ENCODE measurements at regions not wholly inside any gene's neighbourhood (a gene's known extent, or its start where the extent isn't known, plus 50 kb on each side); places are given as distances from the start of the nearest gene placed in this dataset.

GRCh38 chr9:13606586-13606985, 327.1 kb upstream of the MPDZ start (continued):
- TF ChIP-seq REST (IDR thresholded peaks at IDR 0.05; ENCODE audit: unreplicated experiment): no peak
- no peak for TF ChIP-seq NANOG (IDR thresholded peaks at IDR 0.05; ENCODE audit: borderline replicate concordance)
- no peak for TF ChIP-seq CTCF (conservative IDR thresholded peaks at IDR 0.05; ENCODE audit: low read depth in 2 of 2)

- TF ChIP-seq ETS1 (IDR thresholded peaks at IDR 0.05): no peak
- no peak for TF ChIP-seq ZNF462 (CRISPR knock-in tag; IDR thresholded peaks at IDR 0.05)
- no peak for TF ChIP-seq EZH2 (IDR thresholded peaks at IDR 0.05; ENCODE audit: low read depth, unreplicated experiment)
- no peak for TF ChIP-seq NANOG (IDR thresholded peaks at IDR 0.05; ENCODE audit: borderline replicate concordance)
- no peak for TF ChIP-seq POLR2AphosphoS5 (IDR thresholded peaks at IDR 0.05; ENCODE audit: low read depth)
- no peak for TF ChIP-seq CTCF (conservative IDR thresholded peaks at IDR 0.05; ENCODE audit: low read depth in 2 of 2)
- TF ChIP-seq CREB1 (CRISPR knock-in tag; IDR thresholded peaks at IDR 0.05; ENCODE audit: low read depth): no peak
- Histone ChIP-seq H3K9me2 (ENCODE audit: insufficient read depth) (no peaks in the 10 kb centered on the region), H3F3A (replicated peaks; ENCODE audit: low read depth) (no peaks in the 10 kb centered on the region), H3K4me1 (ENCODE audit: insufficient read depth) (peaks cover 30% of the 10 kb centered on the region), H3K36me3 (ENCODE audit: insufficient read depth) (no peaks in the 10 kb centered on the region), H3K79me2 (replicated peaks; ENCODE audit: insufficient read depth) (no peaks in the 10 kb centered on the region), H3K27ac (ENCODE audit: low read depth) (no peak overlapping the region), H3K4me2 (no peak overlapping the region), H2AFZ (no peak overlapping the region), H4K20me1 (replicated peaks; ENCODE audit: insufficient read depth) (no peaks in the 10 kb centered on the region), H3K27me3 (ENCODE audit: insufficient read depth) (no peaks in the 10 kb centered on the region), H3K4me3 (no peak overlapping the region)
- H3K4me3 Mint-ChIP-seq: no peak overlapping the region
- no peaks in the 10 kb centered on the region for H3K9me3 Mint-ChIP-seq
- H3K4me1 Mint-ChIP-seq: peaks cover 25% of the 10 kb centered on the region
- no peaks in the 10 kb centered on the region; the same call in 2 of the 3 replicates for H3K36me3 Mint-ChIP-seq (ENCODE audit: low read depth)
- no peak overlapping the region for H3K27ac Mint-ChIP-seq
- no peak for DNase-seq (ENCODE audit: low spot score)
- H3K27me3 Mint-ChIP-seq (ENCODE audit: insufficient read depth, low read depth, poor library complexity): no peaks in the 10 kb centered on the region
- ATAC-seq: no peak
These were observed 324.4 kb upstream of the MPDZ start for GRCh38 chr9:13603921-13604320.

All from GM23338 (cell line).